MM.1S (cell line): ENCODE measurements at regions not wholly inside any gene's neighbourhood (a gene's known extent, or its start where the extent isn't known, plus 50 kb on each side); places are given as distances from the start of the nearest gene placed in this dataset.
A peak's percentile ranks its signal among the peaks of the same experiment; 100 is the strongest.

ENCODE experiments used
- DNase-seq: peaks from one replicate; pipeline ENCODE4 v3.0.0-alpha.2; 2015
- H2AFZ ChIP-seq: fragments of 300-600 bp; sonication (generic); 2 replicates; pipeline ENCODE4 v1.6.0; 2016; ENCODE audit warnings: antibody characterized with exemption, low read length
- H3F3A ChIP-seq: fragments of 300-600 bp; sonication (generic); 2 replicates; pipeline ENCODE4 v1.6.1; 2016; ENCODE audit warnings: mild to moderate bottlenecking, antibody characterized with exemption, low read length, moderate library complexity, mixed read lengths; ENCODE audit not compliant: insufficient read depth
- H3K27ac ChIP-seq: fragments of 300-600 bp; sonication (generic); 2 replicates; pipeline ENCODE4 v1.5.1; 2016; ENCODE audit warnings: mild to moderate bottlenecking, low read length
- H3K27me3 ChIP-seq: fragments of 300-600 bp; sonication (generic); replicated peaks from 2 replicates; pipeline ENCODE4 v1.6.0; 2016; ENCODE audit warnings: low read length; ENCODE audit not compliant: insufficient read depth
- H3K36me3 ChIP-seq: fragments of 300-600 bp; sonication (generic); replicated peaks from 2 replicates; pipeline ENCODE4 v1.6.1; 2016; ENCODE audit warnings: mild to moderate bottlenecking, low read length, mixed read lengths; ENCODE audit not compliant: insufficient read depth
- H3K4me1 ChIP-seq: fragments of 300-600 bp; sonication (generic); 2 replicates; pipeline ENCODE4 v1.6.1; 2016; ENCODE audit warnings: low read length, mixed read lengths
- H3K4me2 ChIP-seq: fragments of 300-600 bp; sonication (generic); 2 replicates; pipeline ENCODE4 v1.6.0; 2016; ENCODE audit warnings: low read depth, low read length
- H3K4me3 ChIP-seq: fragments of 300-600 bp; sonication (generic); 2 replicates; pipeline ENCODE4 v1.5.1; 2016; ENCODE audit warnings: low read length, mixed read lengths
- H3K79me2 ChIP-seq: fragments of 300-600 bp; sonication (generic); 2 replicates; pipeline ENCODE4 v1.6.1; 2016; ENCODE audit warnings: mixed run types, low read length, mixed read lengths
- H3K9ac ChIP-seq: fragments of 300-600 bp; sonication (generic); 2 replicates; pipeline ENCODE4 v1.6.1; 2016; ENCODE audit warnings: low read length, mixed read lengths
- H3K9me2 ChIP-seq: fragments of 300-600 bp; sonication (generic); replicated peaks from 2 replicates; pipeline ENCODE4 v1.6.1; 2016; ENCODE audit warnings: mild to moderate bottlenecking, low read length, mixed read lengths; ENCODE audit not compliant: insufficient read depth
- H3K9me3 ChIP-seq: fragments of 300-600 bp; sonication (generic); replicated peaks from 2 replicates; pipeline ENCODE4 v1.6.1; 2016; ENCODE audit warnings: mild to moderate bottlenecking, low read length, mixed read lengths; ENCODE audit not compliant: insufficient read depth
- H4K20me1 ChIP-seq: fragments of 300-600 bp; sonication (generic); 2 replicates; pipeline ENCODE4 v1.6.1; 2016; ENCODE audit warnings: mild to moderate bottlenecking, low read length, moderate library complexity, mixed read lengths; ENCODE audit not compliant: insufficient read depth
- CTCF ChIP-seq: fragments of 300-600 bp; sonication (generic); IDR thresholded peaks from 2 replicates; pipeline ENCODE4 v1.5.1; 2016; ENCODE audit warnings: antibody characterized with exemption, low read length, mixed read lengths
- EZH2 ChIP-seq: fragments of 300-600 bp; sonication (generic); optimal IDR thresholded peaks from 2 replicates; pipeline ENCODE3; 2017; ENCODE audit warnings: low read depth, mild to moderate bottlenecking, antibody characterized with exemption, low read length, mixed read lengths
- EZH2phosphoT487 ChIP-seq: fragments of 300-600 bp; sonication (generic); IDR thresholded peaks from 2 replicates; pipeline ENCODE4 v1.6.1; 2018; ENCODE audit warnings: antibody characterized with exemption, low read length

- Histone ChIP-seq H3K9me2 (no peaks in the 10 kb centered on the region), H3K4me3 (no peak overlapping the region), H3K4me1 (peaks cover 17% of the 10 kb centered on the region), H3K9ac (no peak overlapping the region), H3K79me2 (no peaks in the 10 kb centered on the region), H4K20me1 (no peaks in the 10 kb centered on the region), H2AFZ (no peak overlapping the region), H3F3A (no peaks in the 10 kb centered on the region), H3K36me3 (no peaks in the 10 kb centered on the region), H3K9me3 (no peaks in the 10 kb centered on the region), H3K4me2 (no peak overlapping the region), H3K27ac (no peak overlapping the region), H3K27me3 (no peaks in the 10 kb centered on the region)
- DNase-seq: peak; percentile 28
- TF ChIP-seq EZH2phosphoT487 (no peak), EZH2 (no peak), CTCF (no peak)
Observed at GRCh38 chr2:208545403-208546042, 138.9 kb downstream of the PTH2R start.

GRCh38 chr2:208546107-208546506 lies 139.5 kb downstream of the PTH2R start:
- no peak for DNase-seq
- Histone ChIP-seq H3K4me2 (no peak overlapping the region), H3K9me3 (no peaks in the 10 kb centered on the region), H3K9me2 (no peaks in the 10 kb centered on the region), H3K36me3 (no peaks in the 10 kb centered on the region), H3K4me1 (peaks cover 17% of the 10 kb centered on the region), H3K27me3 (no peaks in the 10 kb centered on the region), H3K79me2 (no peaks in the 10 kb centered on the region), H3K27ac (no peak overlapping the region), H3K4me3 (no peak overlapping the region), H3K9ac (no peak overlapping the region), H3F3A (no peaks in the 10 kb centered on the region), H2AFZ (no peak overlapping the region), H4K20me1 (no peaks in the 10 kb centered on the region)
- TF ChIP-seq CTCF (no peak), EZH2 (no peak), EZH2phosphoT487 (no peak)

GRCh38 chr2:208546860-208547650 lies 140.5 kb downstream of the PTH2R start:
- no peaks in the 10 kb centered on the region for H3K79me2 ChIP-seq
- no peak overlapping the region for H2AFZ ChIP-seq
- H3K36me3 ChIP-seq: no peaks in the 10 kb centered on the region
- DNase-seq: no peak
- H3K4me2 ChIP-seq: no peak overlapping the region
- H4K20me1 ChIP-seq: no peaks in the 10 kb centered on the region
- H3K4me3 ChIP-seq: no peak overlapping the region
- peaks cover 10% of the 10 kb centered on the region for H3K4me1 ChIP-seq
- no peaks in the 10 kb centered on the region for H3K9me2 ChIP-seq
- no peaks in the 10 kb centered on the region for H3K27me3 ChIP-seq
- no peaks in the 10 kb centered on the region for H3K9me3 ChIP-seq
- TF ChIP-seq CTCF (no peak), EZH2phosphoT487 (no peak), EZH2 (no peak)
- no peak overlapping the region for H3K27ac ChIP-seq
- H3K9ac ChIP-seq: no peak overlapping the region
- H3F3A ChIP-seq: no peaks in the 10 kb centered on the region
